ENCODE measurements at regions not wholly inside any gene's neighbourhood (a gene's known extent, or its start where the extent isn't known, plus 50 kb on each side); places are given as distances from the start of the nearest gene placed in this dataset.

GRCh38 chr1:73333847-73334503 is 864.0 kb downstream of the LRRIQ3 start:
- ChIA-PET POLR2A (ENCODE audit: partially characterized antibody) (no interaction called here), CTCF (ENCODE audit: partially characterized antibody) (no interaction called here)
- Mint-ChIP-seq H3K4me3 (no peak overlapping the region), H3K27ac (no peak overlapping the region), H3K36me3 (no peaks in the 10 kb centered on the region), H3K9me3 (peaks cover 0 to 29% (median 16%) of the 10 kb centered on the region in 8 donors), H3K4me1 (no peaks in the 10 kb centered on the region), H3K27me3 (no peaks in the 10 kb centered on the region)
- Histone ChIP-seq H3K27me3 (ENCODE audit: insufficient read depth, low read length) (no peaks in the 10 kb centered on the region), H3K4me3 (ENCODE audit: low read length in 2 of 2) (no peak overlapping the region), H3K27ac (ENCODE audit: low read depth, low read length) (no peak overlapping the region), H3K9me3 (ENCODE audit: control insufficient read depth in 1 of 2, low read length in 2 of 2) (peaks cover 0 to 5% of the 10 kb centered on the region in 2 donors), H3K4me1 (ENCODE audit: insufficient read depth, low read length) (no peaks in the 10 kb centered on the region), H3K36me3 (ENCODE audit: insufficient read depth, low read length) (no peaks in the 10 kb centered on the region)
- no peak for DNase-seq
- intact Hi-C loops (cut with micrococcal nuclease) = no loop called here

- ChIA-PET CTCF (ENCODE audit: partially characterized antibody) (no interaction called here), POLR2A (ENCODE audit: partially characterized antibody) (no interaction called here)
- Histone ChIP-seq H3K36me3 (ENCODE audit: insufficient read depth, low read length) (no peaks in the 10 kb centered on the region), H3K4me3 (ENCODE audit: low read length in 2 of 2) (no peak overlapping the region), H3K4me1 (ENCODE audit: insufficient read depth, low read length) (no peaks in the 10 kb centered on the region), H3K27me3 (ENCODE audit: insufficient read depth, low read length) (no peaks in the 10 kb centered on the region), H3K27ac (ENCODE audit: low read depth, low read length) (no peak overlapping the region), H3K9me3 (ENCODE audit: control insufficient read depth in 1 of 2, low read length in 2 of 2) (peaks cover 0 to 5% of the 10 kb centered on the region in 2 donors)
- Mint-ChIP-seq H3K4me1 (no peaks in the 10 kb centered on the region), H3K27me3 (no peaks in the 10 kb centered on the region), H3K4me3 (no peak overlapping the region), H3K36me3 (no peaks in the 10 kb centered on the region), H3K27ac (no peak overlapping the region), H3K9me3 (peaks cover 0 to 37% (median 22%) of the 10 kb centered on the region in 8 donors)
- DNase-seq = no peak
- intact Hi-C loops (cut with micrococcal nuclease) = no loop called here
These were observed 866.2 kb downstream of the LRRIQ3 start for GRCh38 chr1:73331726-73332125.

- H3K27me3 Mint-ChIP-seq = no peaks in the 10 kb centered on the region
- no peaks in the 10 kb centered on the region for H3K4me1 ChIP-seq (ENCODE audit: insufficient read depth, low read length)
- no peaks in the 10 kb centered on the region for H3K36me3 ChIP-seq (ENCODE audit: insufficient read depth, low read length)
- intact Hi-C loops (cut with micrococcal nuclease) = no loop called here
- H3K9me3 Mint-ChIP-seq = peaks cover 0 to 41% (median 20%) of the 10 kb centered on the region in 8 donors
- no peaks in the 10 kb centered on the region for H3K27me3 ChIP-seq (ENCODE audit: insufficient read depth, low read length)
- H3K4me1 Mint-ChIP-seq = no peaks in the 10 kb centered on the region
- ChIA-PET POLR2A (ENCODE audit: partially characterized antibody) (no interaction called here), CTCF (ENCODE audit: partially characterized antibody) (no interaction called here)
- peaks cover 0 to 8% of the 10 kb centered on the region in 2 donors for H3K9me3 ChIP-seq (ENCODE audit: control insufficient read depth in 1 of 2, low read length in 2 of 2)
- H3K4me3 ChIP-seq (ENCODE audit: low read length in 2 of 2) = no peak overlapping the region
- H3K36me3 Mint-ChIP-seq = no peaks in the 10 kb centered on the region
- H3K27ac Mint-ChIP-seq = no peak overlapping the region
- H3K27ac ChIP-seq (ENCODE audit: low read depth, low read length) = no peak overlapping the region
- no peak for DNase-seq
- no peak overlapping the region for H3K4me3 Mint-ChIP-seq
These were observed 870.0 kb downstream of the LRRIQ3 start for GRCh38 chr1:73327998-73328397.

GRCh38 chr1:73327180-73327793 is 870.7 kb downstream of the LRRIQ3 start:
- Histone ChIP-seq H3K9me3 (ENCODE audit: control insufficient read depth in 1 of 2, low read length in 2 of 2) (peaks cover 0 to 8% of the 10 kb centered on the region in 2 donors), H3K4me3 (ENCODE audit: low read length in 2 of 2) (no peak overlapping the region), H3K4me1 (ENCODE audit: insufficient read depth, low read length) (no peaks in the 10 kb centered on the region), H3K27ac (ENCODE audit: low read depth, low read length) (no peak overlapping the region), H3K36me3 (ENCODE audit: insufficient read depth, low read length) (no peaks in the 10 kb centered on the region), H3K27me3 (ENCODE audit: insufficient read depth, low read length) (no peaks in the 10 kb centered on the region)
- no peak overlapping the region for H3K4me3 Mint-ChIP-seq
- no peak for DNase-seq
- H3K4me1 Mint-ChIP-seq = no peaks in the 10 kb centered on the region
- POLR2A ChIA-PET (ENCODE audit: partially characterized antibody) = no interaction called here
- intact Hi-C loops (cut with micrococcal nuclease) = no loop called here
- H3K27me3 Mint-ChIP-seq = no peaks in the 10 kb centered on the region
- no peaks in the 10 kb centered on the region for H3K36me3 Mint-ChIP-seq
- H3K9me3 Mint-ChIP-seq = peaks cover 0 to 36% (median 21%) of the 10 kb centered on the region in 8 donors
- H3K27ac Mint-ChIP-seq = no peak overlapping the region
- CTCF ChIA-PET (ENCODE audit: partially characterized antibody) = no interaction called here

GRCh38 chr1:73326663-73327062 is 871.3 kb downstream of the LRRIQ3 start:
- no peak overlapping the region for H3K4me3 Mint-ChIP-seq

GRCh38 chr1:73310797-73311381 is 887.1 kb downstream of the LRRIQ3 start:
- H3K4me3 ChIP-seq (ENCODE audit: low read length in 2 of 2) = no peak overlapping the region
- ChIA-PET POLR2A (ENCODE audit: partially characterized antibody) (no interaction called here), CTCF (ENCODE audit: partially characterized antibody) (no interaction called here)
- no peak overlapping the region for H3K27ac ChIP-seq (ENCODE audit: low read depth, low read length)
- no peaks in the 10 kb centered on the region for H3K4me1 ChIP-seq (ENCODE audit: insufficient read depth, low read length)
- Mint-ChIP-seq H3K27ac (no peak overlapping the region), H3K4me1 (no peaks in the 10 kb centered on the region), H3K4me3 (no peak overlapping the region), H3K9me3 (peaks cover 0 to 9% (median 2%) of the 10 kb centered on the region in 8 donors), H3K36me3 (no peaks in the 10 kb centered on the region), H3K27me3 (no peaks in the 10 kb centered on the region)
- DNase-seq = no peak
- intact Hi-C loops (cut with micrococcal nuclease) = no loop called here
- no peaks in the 10 kb centered on the region for H3K36me3 ChIP-seq (ENCODE audit: insufficient read depth, low read length)
- H3K27me3 ChIP-seq (ENCODE audit: insufficient read depth, low read length) = no peaks in the 10 kb centered on the region
- no peaks in the 10 kb centered on the region for H3K9me3 ChIP-seq (ENCODE audit: control insufficient read depth in 1 of 2, low read length in 2 of 2)

More at GRCh38 chr1:73326663-73327062, 871.3 kb downstream of the LRRIQ3 start:
- H3K4me3 ChIP-seq (ENCODE audit: low read length in 2 of 2) = no peak overlapping the region
- CTCF ChIA-PET (ENCODE audit: partially characterized antibody) = no interaction called here
- no peak overlapping the region for H3K27ac ChIP-seq (ENCODE audit: low read depth, low read length)
- H3K9me3 Mint-ChIP-seq = peaks cover 0 to 34% (median 20%) of the 10 kb centered on the region in 8 donors
- H3K4me1 ChIP-seq (ENCODE audit: insufficient read depth, low read length) = no peaks in the 10 kb centered on the region
- H3K4me1 Mint-ChIP-seq = no peaks in the 10 kb centered on the region
- H3K27ac Mint-ChIP-seq = no peak overlapping the region
- no peaks in the 10 kb centered on the region for H3K36me3 Mint-ChIP-seq
- H3K27me3 ChIP-seq (ENCODE audit: insufficient read depth, low read length) = no peaks in the 10 kb centered on the region
- intact Hi-C loops (cut with micrococcal nuclease) = no loop called here
- DNase-seq = no peak
- no peaks in the 10 kb centered on the region for H3K36me3 ChIP-seq (ENCODE audit: insufficient read depth, low read length)
- peaks cover 0 to 8% of the 10 kb centered on the region in 2 donors for H3K9me3 ChIP-seq (ENCODE audit: control insufficient read depth in 1 of 2, low read length in 2 of 2)
- H3K27me3 Mint-ChIP-seq = no peaks in the 10 kb centered on the region
- POLR2A ChIA-PET (ENCODE audit: partially characterized antibody) = interaction anchor here (0.5 kb wide), 1 partner anchor 634 kb away, joined by 3 read pairs; no protein-coding TSS in a partner anchor

GRCh38 chr1:73306899-73307555 is 890.9 kb downstream of the LRRIQ3 start:
- Histone ChIP-seq H3K4me1 (ENCODE audit: insufficient read depth, low read length) (no peaks in the 10 kb centered on the region), H3K27me3 (ENCODE audit: insufficient read depth, low read length) (no peaks in the 10 kb centered on the region), H3K36me3 (ENCODE audit: insufficient read depth, low read length) (no peaks in the 10 kb centered on the region), H3K9me3 (ENCODE audit: control insufficient read depth in 1 of 2, low read length in 2 of 2) (no peaks in the 10 kb centered on the region), H3K27ac (ENCODE audit: low read depth, low read length) (no peak overlapping the region), H3K4me3 (ENCODE audit: low read length in 2 of 2) (no peak overlapping the region)
- Mint-ChIP-seq H3K4me1 (no peaks in the 10 kb centered on the region), H3K27ac (no peak overlapping the region), H3K4me3 (no peak overlapping the region), H3K9me3 (peaks cover 0 to 8% (median 3%) of the 10 kb centered on the region in 8 donors), H3K36me3 (no peaks in the 10 kb centered on the region), H3K27me3 (no peaks in the 10 kb centered on the region)
- intact Hi-C loops (cut with micrococcal nuclease) = no loop called here
- ChIA-PET CTCF (ENCODE audit: partially characterized antibody) (interaction anchor here (0.6 kb wide), 1 partner anchor 106 kb away, joined by 3 read pairs; no protein-coding TSS in a partner anchor), POLR2A (ENCODE audit: partially characterized antibody) (no interaction called here)
- no peak for DNase-seq
